ENCODE measurements at regions not wholly inside any gene's neighbourhood (a gene's known extent, or its start where the extent isn't known, plus 50 kb on each side); places are given as distances from the start of the nearest gene placed in this dataset.

DNA sequence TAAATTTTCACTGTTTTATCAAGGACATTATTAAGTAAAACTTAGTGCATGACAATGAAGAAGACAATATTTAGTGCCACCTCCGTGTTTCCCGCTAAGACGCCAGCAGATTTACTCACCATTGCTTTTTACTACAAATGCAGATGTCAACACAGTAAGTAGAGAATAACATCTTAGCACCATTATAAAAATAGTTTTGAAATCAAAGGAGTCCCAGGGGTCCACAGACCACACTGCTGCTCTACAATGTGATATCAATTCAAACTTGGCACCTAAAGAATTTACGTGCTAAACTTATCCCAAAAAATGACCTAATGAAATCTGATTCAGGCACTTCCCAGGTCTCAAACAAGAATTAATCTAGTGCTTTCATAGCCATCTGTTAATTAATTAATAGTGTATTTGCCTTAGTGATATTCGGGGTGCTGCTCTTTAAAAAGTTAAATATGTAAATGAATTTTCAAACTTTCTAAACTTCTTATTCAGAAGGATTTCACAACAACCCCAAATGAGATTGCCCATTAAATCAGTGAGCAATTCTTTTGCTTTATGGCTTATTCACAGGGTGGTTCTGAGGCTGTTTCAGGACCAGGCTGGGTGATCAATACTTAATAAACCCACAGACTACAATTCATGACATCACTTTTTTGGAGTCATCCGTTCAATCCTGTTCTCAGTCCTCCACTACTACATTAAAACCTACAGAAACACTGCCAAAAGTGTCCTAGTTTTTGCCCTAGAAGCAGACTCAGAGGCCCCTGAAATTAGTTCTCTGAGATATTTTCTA is 161.3 kb upstream of the LMNTD1 start:
- no peak for DNase-seq (ENCODE audit: low read depth)

DNA sequence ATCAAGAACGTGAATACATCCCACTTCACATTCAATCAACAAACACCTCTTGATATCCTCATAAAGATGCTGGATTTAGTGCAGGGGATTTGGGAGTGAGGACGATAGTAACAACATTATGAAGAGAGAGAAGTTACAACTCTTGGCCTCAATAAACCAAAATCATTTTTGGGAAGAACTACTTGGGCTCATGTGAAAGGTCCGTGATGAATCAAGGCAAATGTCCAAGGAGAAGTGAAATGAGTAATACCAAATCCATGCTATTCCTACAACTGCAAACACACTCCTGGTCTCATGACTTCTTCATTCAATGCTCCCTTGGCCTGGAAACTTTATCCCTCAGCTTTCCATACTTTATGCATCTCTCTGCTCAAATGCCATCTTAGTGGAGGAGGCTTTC is 162.0 kb upstream of the LMNTD1 start:
- no peak for DNase-seq (ENCODE audit: low read depth)

DNA sequence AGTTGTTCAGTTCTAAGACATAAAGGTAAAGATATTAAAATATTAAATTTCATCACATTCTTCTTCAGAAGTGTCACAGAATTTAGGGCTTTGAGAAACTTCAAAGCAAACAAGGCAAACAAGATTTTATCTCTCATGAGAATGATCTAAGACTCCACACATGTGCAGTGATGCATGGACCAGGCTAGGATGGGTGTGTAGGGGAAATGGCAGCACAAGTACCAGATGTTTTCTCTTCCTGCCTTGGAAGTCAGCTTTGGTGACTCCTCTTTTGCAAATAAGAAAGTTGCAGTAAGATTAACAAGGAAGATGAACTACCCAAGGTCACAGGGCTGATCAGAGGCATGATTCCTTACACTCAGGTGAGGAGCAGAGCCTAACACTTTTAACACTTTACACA is 163.8 kb upstream of the LMNTD1 start:
- DNase-seq (ENCODE audit: low read depth) = no peak

DNA sequence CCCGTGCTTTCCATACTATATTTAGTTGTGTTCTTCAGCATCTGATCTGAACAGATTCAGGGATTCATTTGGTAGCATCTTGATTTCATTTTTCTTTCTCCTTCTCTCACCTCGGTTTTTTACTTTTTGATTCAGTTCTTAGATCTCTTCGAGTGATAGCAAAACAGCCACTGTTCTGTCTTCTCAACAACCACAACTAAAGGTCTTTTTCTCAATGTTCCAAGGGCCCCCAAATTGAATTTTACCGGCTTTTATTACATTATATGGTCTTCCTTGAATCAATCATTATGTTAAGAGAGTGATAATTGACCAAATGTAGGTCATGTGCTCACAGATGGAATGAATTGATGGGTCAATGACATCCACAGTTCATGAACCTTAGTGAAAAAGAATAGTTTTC is 164.5 kb upstream of the LMNTD1 start:
- DNase-seq (ENCODE audit: low read depth) = no peak

DNA sequence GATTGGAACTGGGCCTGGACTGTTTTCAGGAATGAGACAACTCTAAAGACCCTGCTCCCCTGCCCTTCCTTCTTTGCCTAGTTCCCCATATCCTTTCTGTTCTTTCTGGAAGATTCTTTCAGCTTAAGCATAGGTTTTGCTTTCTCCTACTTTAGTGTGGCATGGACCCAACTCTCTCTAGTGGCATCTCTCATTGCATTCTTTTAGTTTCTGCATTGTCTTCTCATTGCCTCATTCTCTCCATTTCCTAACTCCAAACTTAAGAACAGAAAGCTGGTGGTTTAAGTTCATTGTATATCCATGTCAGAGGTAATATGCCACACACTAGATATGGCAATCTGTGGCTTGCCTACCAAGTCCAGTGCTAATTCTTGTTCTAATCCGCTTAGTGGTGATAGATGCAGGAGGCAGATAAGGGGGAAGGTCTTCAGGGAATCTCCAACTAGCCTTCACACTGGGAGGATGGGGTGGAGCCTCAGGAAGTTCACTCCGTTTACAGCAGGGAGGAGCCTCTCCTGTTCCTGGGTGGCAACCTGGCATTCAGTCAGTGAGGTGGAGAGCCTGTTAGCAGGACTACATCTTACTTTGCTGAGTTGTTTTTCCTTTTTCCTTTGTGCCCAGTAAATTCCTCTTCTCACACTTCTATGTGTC is 165.1 kb upstream of the LMNTD1 start:
- no peak for DNase-seq (ENCODE audit: low read depth)

DNA sequence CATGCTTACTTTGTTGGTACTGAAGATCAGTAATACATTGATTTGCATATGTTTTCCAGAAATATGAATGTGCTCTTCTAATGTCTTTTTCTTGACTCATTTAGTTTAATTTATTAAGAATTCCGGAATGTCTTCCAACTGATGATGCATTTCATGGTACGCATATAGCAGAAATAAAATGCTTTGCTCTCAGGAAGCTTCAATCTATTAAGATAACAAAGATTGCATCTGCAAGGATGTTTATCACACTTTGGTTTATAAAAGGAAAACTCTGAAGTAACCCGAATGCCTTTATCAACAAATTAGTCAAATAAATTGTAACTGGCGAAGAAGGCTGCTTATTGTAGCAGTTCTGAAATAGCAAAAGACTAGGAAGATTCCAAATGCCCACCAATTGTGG is 166.4 kb upstream of the LMNTD1 start:
- no peak for DNase-seq (ENCODE audit: low read depth)

DNA sequence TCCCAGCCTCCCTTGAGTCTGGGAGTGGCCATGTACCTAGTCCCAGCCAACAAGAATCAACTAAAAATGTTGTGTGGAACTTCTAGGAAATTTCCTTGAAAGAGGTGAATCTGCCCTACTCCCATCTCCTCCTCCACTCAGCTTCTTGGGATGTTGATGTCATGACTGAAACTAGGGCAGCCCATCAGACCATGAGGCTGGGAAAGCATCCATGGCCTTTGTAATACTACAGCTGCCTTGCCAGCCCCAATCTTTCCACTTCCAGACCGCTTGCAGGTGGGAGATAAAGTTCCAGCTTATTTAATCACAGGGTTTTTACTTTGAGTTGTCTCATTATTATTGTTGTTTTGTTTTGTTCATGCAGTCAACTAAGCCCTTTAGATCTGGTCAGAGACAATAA is 170.3 kb upstream of the LMNTD1 start:
- no peak for DNase-seq (ENCODE audit: low read depth)

DNA sequence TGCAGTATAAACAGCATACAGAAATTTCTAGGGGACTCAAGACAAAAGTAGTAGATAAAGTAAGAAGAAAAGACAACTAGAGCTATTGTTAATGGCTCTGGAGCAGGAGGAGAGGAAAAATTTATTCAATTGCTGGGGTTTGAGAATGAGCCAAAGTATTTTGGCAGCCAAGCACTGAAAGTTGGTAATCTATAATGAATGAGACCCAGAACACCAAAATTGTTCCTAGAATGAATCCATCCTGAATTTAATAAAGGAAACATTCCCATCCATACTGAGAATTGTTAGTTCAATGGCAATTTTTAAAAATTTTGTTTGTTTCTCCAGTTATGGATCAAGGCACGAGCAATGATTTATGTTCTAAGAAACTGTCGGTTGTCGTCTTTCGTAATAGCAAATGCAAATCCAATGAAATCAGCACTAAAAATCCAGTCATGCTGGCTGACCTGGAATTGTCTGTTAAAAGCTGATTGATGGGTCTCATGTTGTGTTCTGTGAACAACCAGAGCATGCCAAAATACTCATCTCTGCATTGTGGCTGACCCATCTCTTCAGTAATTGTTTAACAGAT is 170.9 kb upstream of the LMNTD1 start:
- peak; percentile 47 for DNase-seq (ENCODE audit: low read depth)

DNA sequence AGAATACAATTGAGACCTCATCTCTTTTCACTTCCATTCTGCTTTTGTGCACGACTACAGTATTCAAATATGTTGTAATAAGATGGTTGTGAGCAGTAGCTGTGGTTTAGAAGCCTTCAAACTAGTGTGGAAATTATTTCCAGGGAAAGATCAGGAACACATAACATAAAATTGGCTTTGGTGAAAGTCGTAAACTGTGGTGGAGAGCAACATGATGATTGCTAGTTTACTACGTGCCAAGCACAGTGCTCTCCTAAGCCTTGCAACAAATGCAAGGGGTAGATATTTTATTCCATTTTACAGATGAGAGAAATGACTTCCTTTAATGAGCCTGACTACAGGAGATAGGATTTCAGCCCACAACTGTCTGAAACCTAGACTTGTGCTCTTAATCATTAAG is 172.4 kb upstream of the LMNTD1 start:
- no peak for DNase-seq (ENCODE audit: low read depth)

DNA sequence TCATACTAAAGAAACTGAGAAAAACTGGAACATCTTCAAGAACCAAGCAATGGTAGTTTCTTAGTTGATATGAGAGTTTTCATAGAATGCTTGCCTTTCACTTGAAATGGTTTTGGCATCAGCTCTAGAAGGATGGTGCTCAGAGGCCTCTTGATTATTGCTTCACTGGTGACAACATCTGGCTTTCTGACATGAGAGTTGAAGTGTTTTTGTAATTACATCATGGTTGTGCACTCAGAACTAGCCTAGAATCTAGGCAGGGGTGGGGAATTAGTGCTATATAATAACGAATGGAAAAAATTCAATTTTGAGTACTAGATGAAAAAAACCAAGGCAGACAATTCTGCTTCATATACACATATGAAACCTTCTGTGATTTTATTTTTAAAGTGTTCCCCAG is 172.8 kb upstream of the LMNTD1 start:
- DNase-seq (ENCODE audit: low read depth) = peak; percentile 78

DNA sequence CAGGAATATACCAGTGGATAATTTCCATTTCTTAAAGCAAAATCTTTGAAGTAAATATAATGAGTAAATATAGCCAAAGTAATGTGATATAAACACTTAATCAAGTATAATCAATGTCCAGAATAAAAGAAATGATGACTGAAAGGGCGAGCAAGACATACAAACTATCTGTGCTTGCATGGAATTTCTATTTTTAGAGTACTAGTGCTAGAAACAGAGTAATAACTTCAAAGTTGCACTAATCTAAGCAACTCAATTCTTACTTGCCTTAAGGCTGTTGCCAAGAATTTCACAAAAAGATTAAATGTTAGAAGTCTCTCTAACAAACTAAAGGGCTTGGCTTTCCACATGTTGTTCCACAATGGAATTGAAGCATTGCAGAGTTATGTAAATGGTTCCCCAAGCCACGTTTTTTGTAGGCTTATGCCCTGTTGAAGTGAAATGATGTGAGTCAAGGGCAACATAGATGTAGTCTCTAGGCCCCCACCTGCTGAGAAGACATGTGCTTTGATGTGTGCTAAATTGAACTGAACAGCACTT is 175.0 kb upstream of the LMNTD1 start:
- DNase-seq (ENCODE audit: low read depth) = no peak

DNA sequence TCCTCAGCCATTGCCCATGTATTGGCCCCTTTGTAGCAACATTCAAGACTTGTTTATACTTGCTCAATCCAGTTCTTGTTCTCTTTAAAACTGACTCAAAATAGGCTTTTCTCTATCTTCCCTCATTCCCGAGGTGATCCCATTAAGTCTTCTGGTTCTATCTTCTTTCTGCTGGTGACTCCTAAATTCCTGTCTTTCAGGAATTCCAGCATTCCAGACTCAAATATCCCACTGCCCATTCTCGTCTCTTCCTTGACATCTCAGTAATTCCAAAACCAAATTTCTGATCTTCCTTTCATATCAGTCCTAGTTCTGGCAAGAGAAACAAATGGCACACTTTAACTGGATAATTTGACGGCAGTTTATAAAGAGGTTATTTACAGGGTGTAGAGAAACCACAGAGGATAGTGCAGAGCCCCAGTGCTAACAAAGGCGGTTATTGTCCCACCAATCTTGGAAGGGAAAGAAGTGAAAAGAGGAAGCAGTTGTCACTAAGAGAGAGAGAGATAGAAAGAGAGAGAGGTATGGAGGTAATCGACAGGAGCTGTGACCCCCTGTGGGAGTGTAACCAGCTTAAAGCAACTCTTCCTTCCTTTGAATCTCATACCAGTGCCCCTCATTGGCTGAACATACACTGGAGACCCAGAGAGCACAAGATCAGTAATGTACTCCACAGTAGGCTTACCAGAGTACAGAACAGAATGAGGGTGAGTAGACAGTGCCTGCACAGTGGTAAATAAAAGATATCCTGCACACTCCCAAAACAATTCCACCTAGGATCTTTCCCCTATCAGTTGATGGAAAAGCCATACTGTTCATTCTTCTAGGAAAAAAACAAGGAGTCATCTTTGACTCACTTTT is 177.6 kb upstream of the LMNTD1 start:
- no peak for DNase-seq (ENCODE audit: low read depth)

DNA sequence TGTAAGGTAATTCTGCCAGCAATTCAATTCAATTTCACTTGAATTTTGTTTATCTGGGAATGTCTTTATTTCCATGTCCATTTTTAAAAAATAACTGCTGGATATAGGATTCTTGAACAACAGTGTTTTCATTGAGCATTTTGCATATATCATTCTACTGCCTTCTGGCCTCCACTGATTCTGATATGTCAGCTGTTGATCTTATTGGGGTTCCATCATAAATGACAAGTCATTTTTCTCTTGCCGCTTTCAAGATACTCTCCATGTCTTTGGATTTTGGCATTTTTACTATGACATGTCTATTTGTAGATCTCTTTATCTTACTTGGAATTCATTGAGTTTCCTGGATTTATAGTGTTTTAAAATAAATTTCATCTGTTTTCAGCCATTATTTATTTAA is 180.5 kb upstream of the LMNTD1 start:
- DNase-seq (ENCODE audit: low read depth) = no peak

DNA sequence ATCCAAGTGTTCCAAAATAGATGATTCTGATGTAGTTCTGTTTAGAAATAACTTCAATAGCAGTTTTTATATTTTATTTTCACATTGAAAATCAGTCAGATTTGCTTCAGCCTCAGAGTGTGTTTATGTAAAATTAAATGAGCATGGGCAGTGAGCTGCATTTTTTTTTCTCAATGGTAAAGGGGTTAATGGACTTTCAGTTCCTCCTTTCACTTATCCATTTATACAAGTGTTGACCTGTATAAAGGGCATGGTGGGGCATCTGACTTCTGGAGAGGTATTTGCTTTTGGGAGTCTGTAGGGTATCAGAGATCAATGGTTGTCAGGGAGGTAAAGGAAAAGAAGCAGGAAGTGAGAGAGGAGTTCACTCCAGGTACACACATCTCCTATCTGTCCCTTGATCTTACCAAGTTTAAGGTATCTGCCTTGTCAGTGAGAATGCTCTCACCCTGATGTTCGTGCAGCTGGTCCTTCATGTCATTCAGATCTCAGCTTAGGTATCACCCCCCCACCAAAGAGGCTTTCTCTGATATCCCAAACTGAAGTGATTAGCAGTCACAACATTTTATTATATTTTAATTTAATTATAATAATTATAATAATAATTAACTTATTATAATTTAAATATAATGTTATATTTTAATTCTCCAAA is 181.6 kb upstream of the LMNTD1 start:
- DNase-seq (ENCODE audit: low read depth) = no peak

DNA sequence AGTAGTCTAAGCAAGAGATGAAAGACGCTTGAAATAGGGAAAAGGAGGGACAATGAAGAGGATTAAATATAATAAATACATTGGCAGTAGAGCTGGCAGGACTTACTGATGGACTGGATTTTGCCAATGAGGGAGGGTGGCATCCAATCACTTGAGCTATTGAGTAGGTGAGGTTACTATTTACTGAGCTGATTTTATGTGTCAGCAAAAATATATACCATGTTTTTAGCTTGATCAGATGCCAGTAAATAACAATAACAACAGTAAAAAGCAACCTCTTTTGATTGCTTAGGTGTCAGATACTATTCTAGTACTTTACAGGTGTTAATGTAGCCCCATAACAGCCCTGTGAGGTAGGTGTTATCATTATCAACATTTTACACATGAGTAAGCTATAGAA is 187.5 kb upstream of the LMNTD1 start:
- DNase-seq (ENCODE audit: low read depth) = no peak

DNA sequence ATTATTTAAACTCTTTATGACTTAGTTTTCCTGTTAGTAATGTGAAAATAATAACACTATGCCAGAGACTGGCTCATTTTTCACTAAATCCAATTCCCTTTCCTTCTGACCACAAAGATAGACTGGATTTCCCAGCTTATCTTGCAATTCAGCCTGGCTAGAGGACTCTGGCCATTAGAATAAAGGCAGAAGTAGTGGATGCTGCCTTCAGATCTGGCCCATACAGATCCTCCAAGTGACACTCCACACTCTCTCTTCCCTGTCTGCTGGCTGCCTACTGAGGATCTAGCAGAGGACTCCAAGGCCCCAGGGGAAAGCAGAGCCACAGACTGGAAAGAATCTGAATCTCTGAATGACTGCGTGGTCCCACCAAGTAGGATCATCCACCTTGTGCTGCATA is 188.8 kb upstream of the LMNTD1 start:
- no peak for DNase-seq (ENCODE audit: low read depth)

DNA sequence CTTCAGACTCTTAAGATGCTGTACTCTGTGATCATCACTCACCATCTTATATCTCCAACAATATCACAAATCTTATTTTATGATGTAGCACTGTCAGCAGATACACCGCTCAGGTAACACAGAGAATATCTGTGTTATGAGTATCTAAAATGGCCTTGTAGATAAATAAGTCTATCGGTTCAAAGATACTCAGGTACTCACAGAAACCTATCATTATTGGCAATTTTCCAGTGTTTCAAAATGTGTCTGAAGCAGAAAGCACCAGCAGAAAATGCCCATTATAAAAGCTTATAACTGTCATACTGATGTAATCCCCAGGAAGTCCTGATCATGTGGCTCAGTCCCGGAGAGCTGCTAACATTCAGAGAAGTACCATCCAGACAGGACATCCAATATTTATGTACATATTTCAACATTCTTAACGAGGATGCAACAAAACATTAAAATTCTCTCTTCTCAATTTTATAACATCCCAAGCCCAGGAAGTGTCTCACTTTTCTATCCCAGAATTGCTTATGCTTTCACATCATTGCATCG is 190.7 kb upstream of the LMNTD1 start:
- DNase-seq (ENCODE audit: low read depth) = no peak

DNA sequence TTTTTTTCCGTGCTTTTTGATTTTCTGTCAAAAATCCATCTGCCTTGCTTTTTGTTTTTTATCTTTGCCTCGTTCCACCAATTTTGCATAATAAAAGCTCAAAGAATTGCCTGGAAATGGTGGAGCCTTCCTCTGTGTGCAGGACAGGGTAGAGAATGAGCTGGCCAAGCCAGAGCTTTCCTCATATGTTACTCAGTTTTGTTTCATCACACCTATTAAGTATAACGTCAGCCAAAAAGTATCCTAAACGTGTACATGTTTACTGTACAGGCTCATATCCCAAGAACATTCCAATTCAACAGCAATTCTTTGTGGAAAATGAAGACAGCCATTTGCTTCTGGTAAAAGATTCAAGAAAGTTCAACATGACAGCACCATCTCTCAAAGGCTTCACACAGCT is 191.2 kb upstream of the LMNTD1 start:
- no peak for DNase-seq (ENCODE audit: low read depth)

DNA sequence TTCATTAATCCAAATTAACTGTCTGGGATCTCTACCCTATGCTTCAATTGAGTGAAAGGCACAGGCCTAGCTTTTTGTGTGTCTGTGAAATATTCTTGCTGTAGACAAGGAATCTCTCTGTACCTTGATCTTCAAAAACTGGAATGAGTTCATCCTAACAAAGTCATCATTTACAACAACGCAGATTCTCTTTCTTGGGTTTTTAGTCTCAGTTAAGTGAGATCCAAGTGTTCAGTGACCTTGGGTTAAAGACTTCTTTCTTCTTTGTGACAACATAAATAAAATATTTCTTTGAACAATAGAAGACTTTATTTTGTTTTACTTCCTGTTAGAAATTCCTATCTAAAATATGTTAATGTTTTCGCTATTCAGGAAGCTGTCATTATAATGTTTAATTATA is 192.2 kb upstream of the LMNTD1 start:
- DNase-seq (ENCODE audit: low read depth) = no peak

DNA sequence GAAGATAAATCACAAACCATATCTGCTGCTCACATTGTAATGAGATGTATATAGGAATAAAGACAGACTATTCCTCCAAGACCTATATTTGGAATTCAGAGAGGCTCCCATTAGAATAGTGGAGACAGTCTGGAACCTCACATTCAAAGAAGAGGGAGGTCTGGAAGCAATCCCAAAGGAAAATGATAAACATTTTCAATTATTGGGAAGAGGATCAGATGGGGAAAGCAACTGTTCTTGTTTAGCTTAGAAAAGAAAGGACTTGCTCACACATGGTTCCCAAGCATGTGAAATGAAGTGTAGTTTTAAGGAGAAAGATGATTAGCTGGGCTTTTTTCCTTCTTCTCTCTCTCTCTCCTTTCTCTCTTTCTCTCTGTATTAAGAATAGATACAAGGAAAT is 193.0 kb upstream of the LMNTD1 start:
- DNase-seq (ENCODE audit: low read depth) = no peak

DNA sequence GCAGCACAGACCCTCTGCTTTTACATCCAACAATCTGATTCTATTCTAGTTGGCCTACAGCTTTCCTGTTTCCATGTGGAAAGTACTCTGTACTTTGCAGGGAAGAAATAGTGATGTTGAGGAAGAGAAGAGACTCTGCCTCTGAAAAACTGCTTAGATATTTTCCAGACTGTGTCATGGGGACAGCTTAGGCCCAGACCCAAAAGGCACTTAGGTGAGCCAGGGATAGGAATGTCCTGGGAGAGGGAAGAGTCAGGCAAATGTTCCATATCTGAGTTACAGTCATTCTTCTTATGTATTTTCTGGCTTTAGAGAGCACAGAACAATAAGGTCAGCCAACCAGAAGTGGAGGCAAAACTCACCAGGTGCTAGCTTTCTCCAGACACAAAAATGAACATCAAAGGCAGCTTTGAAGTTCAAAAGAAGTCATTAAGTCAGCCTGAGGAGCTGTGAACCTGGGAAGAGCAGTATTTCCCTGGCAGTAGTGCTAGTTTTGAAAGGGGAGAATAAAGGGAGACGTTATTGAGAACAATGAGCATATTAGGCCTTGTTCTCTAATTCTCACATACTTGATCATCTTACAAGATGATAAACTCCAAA is 199.7 kb upstream of the LMNTD1 start:
- DNase-seq (ENCODE audit: low read depth) = no peak
